ENCODE measurements at regions not wholly inside any gene's neighbourhood (a gene's known extent, or its start where the extent isn't known, plus 50 kb on each side); places are given as distances from the start of the nearest gene placed in this dataset.

GRCh38 chr12:65755596-65755978, 68.7 kb upstream of the HMGA2 start:
- Histone ChIP-seq H3K4me3 (ENCODE audit: low read length in 3 of 3) (no peak overlapping the region), H3K9ac (ENCODE audit: low read length in 3 of 3) (no peak overlapping the region), H3K9me3 (ENCODE audit: control insufficient read depth in 2 of 3, insufficient read depth in 1 of 3, low read length in 3 of 3) (no peaks in the 10 kb centered on the region), H3K4me1 (ENCODE audit: control insufficient read depth in 2 of 3, insufficient read depth in 2 of 3, low read depth in 1 of 3, low read length in 3 of 3) (no peaks in the 10 kb centered on the region), H3K36me3 (ENCODE audit: control insufficient read depth in 2 of 3, insufficient read depth in 3 of 3, low read length in 3 of 3) (no peaks in the 10 kb centered on the region), H3K27ac (ENCODE audit: low read depth in 2 of 2, low read length in 2 of 2) (no peak overlapping the region), H3K27me3 (ENCODE audit: control insufficient read depth, insufficient read depth, low read length) (no peaks in the 10 kb centered on the region)
- FAIRE-seq (no peak), DNase-seq (no peak)
- intact Hi-C loops (cut with DNase I), result no loop called here
- no peak for TF ChIP-seq CTCF (IDR thresholded peaks at IDR 0.05; ENCODE audit: borderline replicate concordance, extremely low read depth, insufficient read depth)

- no peak for TF ChIP-seq CTCF (IDR thresholded peaks at IDR 0.05; ENCODE audit: borderline replicate concordance, extremely low read depth, insufficient read depth)
- no peaks in the 10 kb centered on the region for H3K27me3 ChIP-seq (ENCODE audit: control insufficient read depth, insufficient read depth, low read length)
- H3K4me1 ChIP-seq (ENCODE audit: control insufficient read depth in 2 of 3, insufficient read depth in 2 of 3, low read depth in 1 of 3, low read length in 3 of 3), result no peaks in the 10 kb centered on the region
- FAIRE-seq (no peak), DNase-seq (no peak)
- H3K27ac ChIP-seq (ENCODE audit: low read depth in 2 of 2, low read length in 2 of 2), result no peak overlapping the region
- intact Hi-C loops (cut with DNase I), result no loop called here
- no peak overlapping the region for H3K9ac ChIP-seq (ENCODE audit: low read length in 3 of 3)
- no peak overlapping the region for H3K4me3 ChIP-seq (ENCODE audit: low read length in 3 of 3)
- no peaks in the 10 kb centered on the region for H3K9me3 ChIP-seq (ENCODE audit: control insufficient read depth in 2 of 3, insufficient read depth in 1 of 3, low read length in 3 of 3)
- no peaks in the 10 kb centered on the region for H3K36me3 ChIP-seq (ENCODE audit: control insufficient read depth in 2 of 3, insufficient read depth in 3 of 3, low read length in 3 of 3)
Observed at GRCh38 chr12:65756267-65756666, 68.0 kb upstream of the HMGA2 start.

GRCh38 chr12:65756956-65757511, 67.2 kb upstream of the HMGA2 start:
- H3K27ac ChIP-seq (ENCODE audit: low read depth in 2 of 2, low read length in 2 of 2), result no peak overlapping the region
- H3K27me3 ChIP-seq (ENCODE audit: control insufficient read depth, insufficient read depth, low read length), result no peaks in the 10 kb centered on the region
- no peak overlapping the region for H3K4me3 ChIP-seq (ENCODE audit: low read length in 3 of 3)
- no peak overlapping the region for H3K9ac ChIP-seq (ENCODE audit: low read length in 3 of 3)
- no peaks in the 10 kb centered on the region for H3K9me3 ChIP-seq (ENCODE audit: control insufficient read depth in 2 of 3, insufficient read depth in 1 of 3, low read length in 3 of 3)
- intact Hi-C loops (cut with DNase I), result no loop called here
- H3K4me1 ChIP-seq (ENCODE audit: control insufficient read depth in 2 of 3, insufficient read depth in 2 of 3, low read depth in 1 of 3, low read length in 3 of 3), result no peaks in the 10 kb centered on the region
- DNase-seq (peak in 2 of 5 donors; percentile 19 to 22), FAIRE-seq (no peak)
- no peak for TF ChIP-seq CTCF (IDR thresholded peaks at IDR 0.05; ENCODE audit: borderline replicate concordance, extremely low read depth, insufficient read depth)
- H3K36me3 ChIP-seq (ENCODE audit: control insufficient read depth in 2 of 3, insufficient read depth in 3 of 3, low read length in 3 of 3), result no peaks in the 10 kb centered on the region

GRCh38 chr12:65758401-65758800, 65.9 kb upstream of the HMGA2 start:
- Histone ChIP-seq H3K9ac (ENCODE audit: low read length in 3 of 3) (no peak overlapping the region), H3K27ac (ENCODE audit: low read depth in 2 of 2, low read length in 2 of 2) (no peak overlapping the region), H3K4me1 (ENCODE audit: control insufficient read depth in 2 of 3, insufficient read depth in 2 of 3, low read depth in 1 of 3, low read length in 3 of 3) (no peaks in the 10 kb centered on the region), H3K27me3 (ENCODE audit: control insufficient read depth, insufficient read depth, low read length) (no peaks in the 10 kb centered on the region), H3K9me3 (ENCODE audit: control insufficient read depth in 2 of 3, insufficient read depth in 1 of 3, low read length in 3 of 3) (no peaks in the 10 kb centered on the region), H3K4me3 (ENCODE audit: low read length in 3 of 3) (no peak overlapping the region), H3K36me3 (ENCODE audit: control insufficient read depth in 2 of 3, insufficient read depth in 3 of 3, low read length in 3 of 3) (no peaks in the 10 kb centered on the region)
- TF ChIP-seq CTCF (IDR thresholded peaks at IDR 0.05; ENCODE audit: borderline replicate concordance, extremely low read depth, insufficient read depth), result no peak
- FAIRE-seq (no peak), DNase-seq (no peak)
- intact Hi-C loops (cut with DNase I), result no loop called here
